COR-L47 (cell line): ENCODE measurements at regions not wholly inside any gene's neighbourhood (a gene's known extent, or its start where the extent isn't known, plus 50 kb on each side); places are given as distances from the start of the nearest gene placed in this dataset.

Source experiments
- DNase-seq: peaks from one replicate; lab custom pipeline; 2025; lab: John Stamatoyannopoulos, UW

GRCh38 chr2:238636269-238637073 is 209.7 kb downstream of the ASB1 start:
- DNase-seq: no peak

GRCh38 chr2:238638100-238638981 is 209.5 kb upstream of the TWIST2 start:
- DNase-seq: no peak

GRCh38 chr2:238638982-238639628 is 208.8 kb upstream of the TWIST2 start:
- no peak for DNase-seq

- no peak for DNase-seq
Observed at GRCh38 chr2:238640486-238640885, 207.4 kb upstream of the TWIST2 start.

GRCh38 chr2:238642973-238643372 is 204.9 kb upstream of the TWIST2 start:
- no peak for DNase-seq

GRCh38 chr2:238643400-238643907 is 204.4 kb upstream of the TWIST2 start:
- no peak for DNase-seq

- DNase-seq: no peak
Observed at GRCh38 chr2:238644095-238645081, 203.5 kb upstream of the TWIST2 start.

- DNase-seq: no peak
Observed at GRCh38 chr2:238645095-238645494, 202.8 kb upstream of the TWIST2 start.

GRCh38 chr2:238645716-238646115 is 202.2 kb upstream of the TWIST2 start:
- DNase-seq: no peak

- DNase-seq: no peak
Observed at GRCh38 chr2:238646281-238646680, 201.6 kb upstream of the TWIST2 start.

GRCh38 chr2:238646803-238647202 is 201.1 kb upstream of the TWIST2 start:
- no peak for DNase-seq

- DNase-seq: no peak
Observed at GRCh38 chr2:238649123-238649522, 198.8 kb upstream of the TWIST2 start.

GRCh38 chr2:238649936-238650518 is 197.9 kb upstream of the TWIST2 start:
- DNase-seq: no peak

- DNase-seq: no peak
Observed at GRCh38 chr2:238650536-238650935, 197.3 kb upstream of the TWIST2 start.

GRCh38 chr2:238651306-238652052 is 196.4 kb upstream of the TWIST2 start:
- DNase-seq: no peak

GRCh38 chr2:238652053-238652770 is 195.7 kb upstream of the TWIST2 start:
- DNase-seq: no peak

- no peak for DNase-seq
Observed at GRCh38 chr2:238652771-238653157, 195.1 kb upstream of the TWIST2 start.

- no peak for DNase-seq
Observed at GRCh38 chr2:238653431-238654109, 194.3 kb upstream of the TWIST2 start.
